OCI-M1 (cell line): ENCODE measurements at regions not wholly inside any gene's neighbourhood (a gene's known extent, or its start where the extent isn't known, plus 50 kb on each side); places are given as distances from the start of the nearest gene placed in this dataset.
A peak's percentile ranks its signal among the peaks of the same experiment; 100 is the strongest.

Experiments used
- DNase-seq: peaks from one replicate; lab custom pipeline; 2025; lab: John Stamatoyannopoulos, UW

GRCh38 chr13:104843401-104843800, 1692.1 kb downstream of the EFNB2 start:
- no peak for DNase-seq

- DNase-seq: no peak
These were observed 1694.4 kb downstream of the EFNB2 start for GRCh38 chr13:104841110-104841509.

GRCh38 chr13:104837756-104838155, 1697.7 kb downstream of the EFNB2 start:
- peak; percentile 40 for DNase-seq

- DNase-seq: no peak
These were observed 1702.2 kb downstream of the EFNB2 start for GRCh38 chr13:104833221-104833620.

GRCh38 chr13:104832231-104832630, 1703.2 kb downstream of the EFNB2 start:
- no peak for DNase-seq

GRCh38 chr13:104831831-104832230, 1703.6 kb downstream of the EFNB2 start:
- DNase-seq: no peak

- no peak for DNase-seq
These were observed 1711.8 kb downstream of the EFNB2 start for GRCh38 chr13:104823709-104824108.

GRCh38 chr13:104823071-104823470, 1712.4 kb downstream of the EFNB2 start:
- DNase-seq: no peak

GRCh38 chr13:104817271-104817670, 1718.2 kb downstream of the EFNB2 start:
- no peak for DNase-seq

- DNase-seq: no peak
These were observed 1718.7 kb downstream of the EFNB2 start for GRCh38 chr13:104816726-104817125.

GRCh38 chr13:104810242-104810641, 1725.2 kb downstream of the EFNB2 start:
- DNase-seq: no peak

GRCh38 chr13:104809483-104809882, 1726.0 kb downstream of the EFNB2 start:
- peak; percentile 4 for DNase-seq

- no peak for DNase-seq
These were observed 1730.1 kb downstream of the EFNB2 start for GRCh38 chr13:104805346-104805745.

GRCh38 chr13:104799152-104799551, 1732.9 kb upstream of the SLC10A2 start:
- no peak for DNase-seq

- no peak for DNase-seq
These were observed 1732.3 kb upstream of the SLC10A2 start for GRCh38 chr13:104798486-104798885.

GRCh38 chr13:104796581-104796980, 1730.4 kb upstream of the SLC10A2 start:
- no peak for DNase-seq

GRCh38 chr13:104785952-104786351, 1719.7 kb upstream of the SLC10A2 start:
- no peak for DNase-seq

- DNase-seq: no peak
These were observed 1718.7 kb upstream of the SLC10A2 start for GRCh38 chr13:104784891-104785290.

GRCh38 chr13:104782741-104783140, 1716.5 kb upstream of the SLC10A2 start:
- no peak for DNase-seq

GRCh38 chr13:104779311-104779993, 1713.2 kb upstream of the SLC10A2 start:
- no peak for DNase-seq

- peak; percentile 77 for DNase-seq
These were observed 1707.6 kb upstream of the SLC10A2 start for GRCh38 chr13:104773775-104774174.

- no peak for DNase-seq
These were observed 1703.3 kb upstream of the SLC10A2 start for GRCh38 chr13:104769545-104769944.

- no peak for DNase-seq
These were observed 1700.1 kb upstream of the SLC10A2 start for GRCh38 chr13:104766319-104766718.

- no peak for DNase-seq
These were observed 1698.4 kb upstream of the SLC10A2 start for GRCh38 chr13:104764600-104764999.
